GM21619 (cell line): ENCODE measurements at regions not wholly inside any gene's neighbourhood (a gene's known extent, or its start where the extent isn't known, plus 50 kb on each side); places are given as distances from the start of the nearest gene placed in this dataset.

ENCODE experiments used
- ATAC-seq: cut with Tn5 transposase; IDR thresholded peaks from one replicate; pipeline ENCODE4 v1.9.1; 2021; ENCODE audit not compliant: unreplicated experiment

DNA sequence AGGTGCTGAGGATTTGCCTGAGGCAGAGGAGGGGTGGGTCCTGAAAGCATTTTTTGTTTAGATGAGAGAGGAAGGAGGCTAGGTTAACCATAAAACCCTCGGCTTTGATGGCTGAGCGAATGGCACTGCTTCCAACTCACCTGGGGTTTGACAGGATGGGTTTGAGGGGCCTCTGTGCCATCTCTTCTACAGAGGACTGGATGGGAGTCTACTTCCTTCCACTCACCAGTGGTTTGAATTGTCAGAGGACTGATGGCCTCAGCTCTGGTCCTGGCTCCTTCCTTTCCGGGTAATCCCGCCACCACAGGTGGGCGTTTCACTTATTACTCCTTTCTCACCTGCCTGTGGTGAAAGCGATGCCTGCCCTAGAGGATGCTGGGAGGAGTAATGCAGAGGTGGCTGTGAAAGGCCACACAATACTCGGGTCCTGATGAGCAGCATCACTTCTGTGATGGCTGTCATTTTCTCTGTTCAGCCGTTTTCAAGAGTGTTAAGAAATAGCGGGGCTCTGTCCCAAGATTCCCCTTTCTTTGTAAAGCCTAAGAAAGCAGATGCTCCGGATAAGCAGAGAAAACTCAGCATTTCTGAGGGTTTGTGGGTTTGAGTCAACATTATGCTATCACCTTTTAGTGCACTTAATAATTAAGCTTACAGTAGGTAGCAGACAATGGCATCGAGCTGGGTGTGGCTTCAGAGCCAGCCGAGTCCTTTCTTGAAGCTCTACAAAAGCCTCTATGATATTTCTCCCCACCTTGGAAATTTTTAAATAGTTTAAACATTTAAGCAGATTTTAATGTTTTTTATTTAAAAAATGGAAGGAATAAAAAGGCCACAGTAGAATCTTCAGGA is 220.7 kb downstream of the HLX start:
- ATAC-seq = no peak

DNA sequence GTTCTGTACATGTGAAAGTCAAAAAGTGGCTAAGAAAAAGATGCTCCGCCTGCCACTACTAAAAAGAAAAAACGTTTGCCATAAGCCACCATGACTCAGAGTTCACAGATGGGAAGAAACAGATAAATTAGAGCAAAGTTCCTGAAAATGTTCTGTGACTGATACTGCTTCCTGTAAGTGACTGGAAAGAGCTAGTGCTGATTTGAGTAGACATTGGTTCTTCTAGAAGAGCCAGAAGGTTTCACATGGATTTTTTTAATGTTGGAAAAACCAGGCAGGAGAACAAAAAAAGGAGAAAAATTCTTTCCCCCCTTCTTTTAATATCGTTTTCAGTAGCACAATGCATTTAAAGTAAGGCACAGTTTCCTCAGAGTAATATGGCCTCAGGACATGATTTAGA is 221.4 kb downstream of the HLX start:
- no peak for ATAC-seq

DNA sequence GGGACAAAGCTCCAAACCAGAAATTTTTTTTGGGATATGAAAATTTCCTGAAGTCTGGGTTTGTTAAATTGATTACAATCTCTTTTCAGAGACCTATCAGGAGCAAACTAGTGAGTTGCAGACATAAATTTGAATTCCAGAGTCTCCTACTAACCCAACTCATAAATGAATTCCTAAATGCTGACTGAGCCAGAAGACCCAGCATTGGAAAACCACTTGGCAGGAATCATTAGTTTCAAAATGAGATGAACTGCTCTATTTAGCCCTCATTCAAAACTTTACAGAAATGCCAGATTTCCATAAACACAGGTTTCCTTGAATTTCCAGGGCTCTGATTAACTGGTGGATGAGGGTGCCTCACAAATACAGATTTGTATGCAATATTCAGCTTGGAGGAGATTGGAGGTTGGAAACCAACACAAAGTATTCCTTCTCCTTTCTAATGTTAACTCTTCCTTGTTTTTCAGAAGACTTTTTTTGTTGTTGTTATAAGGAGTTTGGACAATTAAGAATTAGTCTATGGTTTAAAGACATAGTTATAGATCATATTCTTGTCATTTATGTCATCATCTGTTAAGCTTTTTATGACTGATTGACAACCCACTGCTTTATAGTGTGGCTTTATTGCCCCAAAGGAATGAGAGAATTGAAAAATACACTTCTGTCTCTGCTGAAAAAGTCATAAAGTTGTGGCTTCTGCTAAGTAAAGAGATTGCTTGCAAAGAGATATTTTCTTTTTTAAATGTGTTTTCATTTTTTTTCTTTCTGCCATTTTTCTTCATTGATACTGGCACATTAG is 222.8 kb downstream of the HLX start:
- no peak for ATAC-seq

DNA sequence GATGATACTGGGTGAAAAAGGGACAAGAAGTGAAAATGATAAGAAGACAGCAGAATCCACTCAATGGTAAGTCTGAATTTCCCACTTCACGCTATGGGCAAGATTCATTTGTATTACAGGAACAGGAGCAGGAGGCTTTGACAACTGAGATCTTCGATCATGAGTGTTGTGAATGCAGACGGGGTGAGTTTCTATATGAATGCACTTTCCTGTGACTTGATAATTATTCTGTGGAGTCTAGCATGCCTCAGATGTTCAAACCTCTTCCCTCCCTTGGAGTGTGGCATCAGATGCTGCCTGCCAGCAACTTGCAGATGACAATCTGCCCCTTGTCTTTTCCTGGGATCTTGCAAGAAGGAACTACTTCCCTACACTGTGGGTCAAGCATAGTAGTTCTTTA is 225.4 kb downstream of the HLX start:
- no peak for ATAC-seq

DNA sequence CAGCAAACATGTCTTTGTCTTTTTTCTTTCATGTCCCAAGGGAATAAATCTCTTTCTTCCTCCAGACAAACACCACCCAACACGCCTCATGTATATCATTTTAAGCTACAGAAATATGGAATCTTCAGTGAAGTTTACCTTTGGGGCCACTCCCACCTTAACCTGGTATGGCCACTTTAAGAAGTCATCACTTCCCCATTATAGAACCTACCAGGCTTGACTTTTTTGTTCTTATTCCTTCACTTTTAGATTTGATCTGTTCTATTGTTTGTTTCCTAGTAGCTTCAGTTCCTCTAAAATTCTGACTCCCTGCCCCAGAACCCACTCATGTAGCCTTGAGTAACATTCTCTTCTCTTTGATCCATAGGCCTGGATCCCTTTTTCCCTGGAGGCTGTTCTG is 226.3 kb downstream of the HLX start:
- no peak for ATAC-seq

DNA sequence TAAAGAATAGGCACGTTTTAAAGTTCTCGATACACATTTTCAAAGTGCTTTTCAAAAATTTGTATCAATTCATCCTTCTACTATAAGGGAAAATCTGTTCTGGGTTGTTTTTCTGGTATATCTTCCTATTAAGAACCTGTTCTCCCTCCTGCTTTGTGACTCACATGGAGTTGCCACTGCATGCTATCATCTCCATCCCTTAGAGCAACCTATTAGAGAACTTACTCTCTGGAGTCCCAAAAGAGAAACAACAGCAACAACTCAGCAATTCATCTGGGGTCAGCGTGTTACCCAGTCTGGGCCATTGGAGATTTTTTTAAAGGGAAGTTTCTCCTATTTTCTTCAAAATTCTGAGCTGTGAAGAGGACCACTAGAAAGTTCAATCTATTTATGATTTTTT is 227.4 kb downstream of the HLX start:
- ATAC-seq = no peak

DNA sequence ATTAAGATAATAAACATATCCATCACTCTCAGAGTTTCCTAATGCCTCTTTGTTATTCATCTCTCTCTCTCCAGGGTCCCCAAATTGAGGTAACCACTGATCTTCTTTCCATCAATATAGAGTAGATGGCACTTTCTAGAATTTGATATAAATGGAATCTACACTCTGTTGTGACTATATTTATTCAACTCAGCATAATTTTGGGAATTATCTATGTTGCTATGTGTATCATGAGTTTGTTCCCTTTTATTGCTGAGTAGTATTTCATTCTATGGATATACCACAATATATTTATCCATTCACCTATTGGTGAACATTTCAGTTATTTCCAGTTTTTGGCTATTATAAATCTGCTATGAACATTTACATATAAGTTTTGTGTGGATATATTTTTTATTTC is 230.7 kb downstream of the HLX start:
- no peak for ATAC-seq

DNA sequence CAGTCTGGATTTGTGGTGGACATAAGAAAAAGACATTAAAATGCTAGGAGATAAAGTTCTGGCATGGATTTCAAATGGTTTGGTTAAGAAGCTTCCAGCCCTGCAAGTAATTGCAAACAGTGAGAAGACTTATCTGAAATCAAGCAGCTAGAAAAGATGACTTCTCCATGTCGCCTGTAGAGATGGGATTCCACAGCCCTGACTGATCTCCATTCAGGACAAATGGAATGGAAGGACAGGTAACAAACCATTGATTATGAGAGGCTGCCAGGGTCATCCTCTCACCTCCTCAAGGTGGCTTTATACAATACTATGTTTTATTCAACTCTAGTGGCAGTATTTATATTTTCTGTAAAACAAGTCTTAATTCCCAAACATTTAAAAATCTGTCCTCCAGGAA is 237.9 kb downstream of the HLX start:
- no peak for ATAC-seq

DNA sequence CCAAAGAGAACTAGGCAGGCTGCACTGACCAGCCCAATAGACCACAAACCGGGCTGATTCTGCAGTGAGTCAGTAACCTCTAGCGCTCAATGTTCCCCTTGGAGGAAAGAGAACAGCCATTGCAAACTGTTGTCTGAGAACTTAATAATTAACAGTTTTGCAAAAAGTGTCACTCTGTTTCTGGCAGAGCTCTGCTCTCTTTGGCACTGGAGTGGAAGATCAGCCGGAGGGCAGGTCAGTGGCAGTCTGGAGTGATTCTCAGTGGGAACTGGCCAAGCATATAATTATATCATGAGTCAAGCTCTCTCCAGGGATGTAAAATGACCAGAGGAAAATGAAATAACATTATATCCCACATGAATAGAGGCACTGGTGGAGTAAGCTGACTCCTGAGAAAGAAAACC is 238.3 kb downstream of the HLX start:
- ATAC-seq = no peak

DNA sequence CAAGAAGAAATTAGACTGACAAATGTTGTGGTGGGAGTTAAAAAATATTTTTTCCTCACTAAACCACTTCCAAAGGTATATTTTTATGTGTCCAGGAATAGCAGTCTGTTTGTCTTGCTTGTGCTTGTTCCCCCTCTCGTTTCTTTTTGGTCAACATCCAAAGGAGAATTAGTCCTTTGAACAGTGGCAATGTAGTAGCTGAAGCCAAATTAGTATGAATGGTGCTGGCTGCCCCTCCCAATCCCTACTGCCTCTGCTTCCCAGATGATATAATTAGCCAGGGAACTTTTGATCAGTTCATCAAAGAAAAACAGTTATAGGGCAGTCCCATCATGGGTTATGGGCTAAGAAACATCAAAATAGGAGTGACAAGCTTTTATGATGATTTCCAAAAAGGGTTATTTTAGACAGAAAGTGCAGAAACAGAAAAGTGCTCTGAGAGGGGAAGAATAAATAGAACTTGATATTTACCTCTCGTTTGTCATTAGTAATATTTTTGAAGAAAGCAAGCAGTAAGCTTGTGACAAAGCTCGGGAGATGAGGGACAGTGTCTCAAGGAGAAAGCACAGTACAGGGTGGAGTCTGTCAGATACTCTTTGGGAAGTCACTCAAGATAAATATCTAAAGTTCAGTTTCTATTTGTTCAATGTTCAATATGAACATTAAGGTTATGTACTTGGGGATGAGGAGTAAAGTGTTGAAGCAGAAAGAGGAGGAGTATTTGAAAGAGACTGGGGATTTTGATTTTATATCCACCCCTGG is 239.1 kb downstream of the HLX start:
- no peak for ATAC-seq

DNA sequence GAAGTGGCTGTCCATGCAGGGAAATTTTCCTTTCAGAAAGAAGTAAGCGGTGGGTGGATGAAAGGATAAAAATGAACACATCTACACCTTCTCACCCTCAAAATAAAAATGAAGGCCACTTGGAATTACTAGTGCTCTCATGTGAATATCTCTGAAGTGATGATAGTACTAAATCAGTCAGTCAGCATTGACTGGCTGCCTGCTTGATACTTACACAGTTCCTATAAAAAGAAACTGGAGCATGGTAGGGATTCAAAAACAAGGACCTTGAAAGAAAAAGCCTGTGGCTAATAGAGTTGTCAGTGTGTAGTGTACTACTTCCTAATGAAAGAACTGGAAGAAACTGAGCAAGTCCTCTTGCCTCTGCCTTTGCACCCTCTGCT is 239.7 kb downstream of the HLX start:
- ATAC-seq = no peak

DNA sequence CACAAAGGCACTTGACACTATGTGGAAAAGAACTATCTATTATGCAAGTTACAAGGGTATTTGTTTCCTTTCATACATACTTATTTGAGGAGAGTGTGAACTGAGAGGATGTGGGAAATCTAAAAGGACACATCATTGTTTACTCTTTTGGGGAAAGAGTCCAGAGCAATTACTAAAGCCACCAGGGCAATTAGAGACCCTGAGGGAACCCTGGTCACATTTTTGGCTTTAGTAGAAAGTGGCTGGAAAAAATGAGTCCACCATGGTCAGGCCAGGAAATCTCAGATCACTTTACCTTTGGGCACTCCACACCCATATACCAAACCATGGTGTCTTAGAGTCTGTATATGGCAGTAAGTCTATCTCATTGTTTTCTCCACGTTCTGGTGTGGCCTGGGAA is 243.3 kb downstream of the HLX start:
- no peak for ATAC-seq

DNA sequence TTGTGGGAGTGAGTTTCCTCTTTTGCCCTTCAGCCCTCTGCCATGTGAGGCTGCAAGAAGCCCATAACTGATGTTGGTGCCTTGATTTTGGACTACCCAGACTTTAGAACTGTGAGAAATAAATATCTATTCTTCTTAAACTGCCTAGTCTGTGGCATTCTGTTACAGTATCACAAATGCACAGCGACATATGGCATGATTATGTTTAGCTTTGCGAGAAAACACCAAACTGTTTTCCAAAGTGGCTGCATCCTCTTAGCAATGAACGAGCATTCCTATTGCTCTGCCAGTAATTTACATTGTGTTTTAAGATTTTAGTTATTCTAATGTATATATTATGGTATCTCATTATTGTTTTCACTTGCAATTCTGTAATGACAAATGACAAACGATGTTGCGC is 246.7 kb downstream of the HLX start:
- no peak for ATAC-seq

DNA sequence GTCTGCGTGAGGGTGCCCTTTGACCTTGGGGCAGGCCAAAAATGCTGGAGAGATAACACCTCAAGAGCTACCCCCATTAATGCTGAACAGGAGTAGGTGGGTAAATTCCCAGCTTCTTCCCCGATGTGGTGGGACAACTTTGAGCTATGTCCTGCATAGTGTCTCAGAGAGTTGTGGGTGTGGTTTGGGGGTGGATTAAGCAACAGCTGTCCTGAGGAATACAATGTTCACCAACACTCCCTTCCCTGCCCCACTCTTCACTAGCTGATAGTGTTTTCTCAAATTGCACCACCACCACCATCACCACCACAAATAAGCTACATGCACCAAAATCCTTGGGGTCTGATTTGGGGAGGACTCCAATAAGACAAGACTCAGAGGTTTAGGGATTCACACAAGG is 258.4 kb downstream of the HLX start:
- no peak for ATAC-seq

DNA sequence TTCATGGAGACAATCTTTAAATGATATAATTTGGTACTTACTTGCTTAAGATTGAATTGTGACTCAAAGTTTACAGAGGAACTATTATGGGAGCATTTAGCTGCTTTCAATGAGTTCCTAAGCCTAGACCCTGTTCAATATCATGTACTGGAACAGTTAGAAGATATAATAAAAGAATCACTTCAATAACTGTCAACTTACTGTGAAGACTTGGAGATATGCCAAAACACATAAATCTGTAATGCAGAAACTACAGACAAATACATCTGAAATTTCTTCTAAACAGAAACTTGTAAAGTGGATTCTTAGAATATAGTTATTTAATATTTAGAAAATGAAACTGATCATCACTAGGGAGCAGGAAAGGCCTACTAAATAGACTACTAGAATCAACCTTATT is 259.3 kb downstream of the HLX start:
- ATAC-seq = no peak

DNA sequence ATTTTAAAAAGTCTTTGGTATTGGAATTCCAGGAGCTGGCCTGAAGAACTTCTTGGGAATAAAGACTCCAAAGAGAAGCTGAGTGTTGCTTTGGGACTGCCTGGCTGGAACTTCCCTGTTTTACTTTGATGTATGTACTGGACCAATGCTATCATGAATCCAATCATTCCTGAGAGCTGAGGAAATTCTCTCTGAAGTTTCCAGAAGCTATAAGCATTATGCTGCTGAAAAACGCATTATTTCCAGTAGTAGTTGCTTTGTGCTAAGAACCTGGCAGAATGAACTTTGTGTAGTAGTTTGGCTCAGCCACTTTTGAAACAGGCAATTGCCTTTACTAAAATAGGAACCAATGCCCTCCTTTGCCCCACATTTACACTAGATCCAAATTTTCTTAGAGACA is 260.7 kb downstream of the HLX start:
- no peak for ATAC-seq

DNA sequence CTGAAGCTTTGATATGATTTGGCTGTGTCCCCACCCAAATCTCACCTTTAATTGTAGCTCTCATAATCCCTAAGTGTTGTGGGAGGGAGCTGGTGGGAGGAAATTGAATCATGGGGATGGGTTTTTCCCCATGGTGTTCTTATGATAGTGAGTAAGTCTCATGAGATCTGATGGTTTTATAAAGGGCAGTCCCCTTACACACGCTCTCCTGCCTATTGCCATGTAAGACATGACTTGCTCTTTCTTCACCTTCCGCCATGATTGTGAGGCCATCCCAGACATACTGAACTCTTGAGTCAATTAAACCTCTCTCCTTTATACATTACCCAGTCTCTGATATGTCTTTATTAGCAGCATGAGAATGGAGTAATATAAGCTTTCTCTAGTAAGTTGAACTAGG is 261.9 kb downstream of the HLX start:
- no peak for ATAC-seq

DNA sequence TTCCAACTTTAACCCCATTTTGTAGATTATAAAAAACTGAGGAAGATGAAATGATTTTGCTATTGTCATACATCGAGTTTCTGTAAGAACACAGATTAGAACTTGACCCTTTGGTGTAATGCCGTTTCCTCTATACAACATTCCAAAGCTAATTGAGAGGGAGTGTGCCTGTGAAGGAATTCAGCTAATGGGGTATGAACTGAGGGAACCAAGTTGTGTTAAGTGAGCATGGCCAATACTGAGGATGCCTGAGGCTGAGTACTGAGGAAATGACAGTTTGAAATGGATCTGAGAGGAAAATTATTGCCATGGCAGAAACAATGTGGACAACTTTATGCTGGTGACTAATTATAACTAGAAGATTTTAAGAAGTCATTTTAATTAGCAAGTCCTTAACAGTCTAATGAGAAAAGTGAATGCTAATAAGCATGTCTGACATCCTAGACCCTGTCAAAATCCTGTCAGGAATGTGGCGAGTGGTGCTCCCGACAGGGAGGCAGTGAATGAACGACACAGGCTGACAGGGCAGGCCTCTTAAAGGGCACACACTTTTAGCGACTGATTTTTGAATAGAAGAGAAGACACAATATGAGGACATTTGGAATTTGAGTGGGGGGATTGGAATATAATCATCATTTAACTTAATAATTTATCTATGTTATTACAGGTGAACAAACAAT is 262.5 kb downstream of the HLX start:
- ATAC-seq = no peak

DNA sequence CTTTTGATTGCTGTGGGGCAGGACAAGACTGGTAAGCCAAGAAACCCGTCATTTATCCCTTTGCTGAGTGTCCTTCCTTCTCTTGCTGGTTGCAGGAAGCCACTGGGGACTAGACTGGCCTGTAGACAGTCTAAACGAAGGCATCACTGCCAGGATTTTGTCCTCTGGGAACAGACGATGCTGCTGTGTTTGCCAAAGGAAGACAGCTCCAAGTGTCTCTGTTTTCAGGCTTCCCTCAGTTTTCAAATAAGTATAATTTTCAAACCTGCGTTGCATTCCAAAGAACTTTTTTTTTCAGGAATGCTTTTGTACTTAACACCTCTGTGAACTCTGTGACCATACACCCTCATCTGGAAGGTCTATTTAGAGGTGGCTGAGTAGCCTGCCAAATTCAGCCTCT is 269.4 kb downstream of the HLX start:
- no peak for ATAC-seq

DNA sequence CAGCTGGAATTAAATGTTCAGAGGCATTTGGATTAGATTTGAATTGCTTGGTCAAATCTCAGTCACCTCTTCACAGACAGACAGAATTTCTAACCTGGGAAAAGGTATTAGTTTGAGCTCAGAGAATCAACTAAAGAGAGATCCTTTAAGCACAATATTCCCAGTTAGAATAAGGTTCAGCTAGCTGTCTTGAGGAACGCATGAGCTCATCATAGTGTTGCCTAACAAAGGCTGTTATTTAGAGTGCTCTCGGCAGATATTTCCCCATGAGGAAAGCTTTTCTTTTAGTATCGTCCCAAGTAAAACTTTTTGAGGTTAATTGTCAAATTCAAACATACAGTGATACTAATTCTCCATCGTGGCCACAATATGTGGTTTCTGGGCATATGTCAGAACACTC is 269.9 kb downstream of the HLX start:
- ATAC-seq = no peak

DNA sequence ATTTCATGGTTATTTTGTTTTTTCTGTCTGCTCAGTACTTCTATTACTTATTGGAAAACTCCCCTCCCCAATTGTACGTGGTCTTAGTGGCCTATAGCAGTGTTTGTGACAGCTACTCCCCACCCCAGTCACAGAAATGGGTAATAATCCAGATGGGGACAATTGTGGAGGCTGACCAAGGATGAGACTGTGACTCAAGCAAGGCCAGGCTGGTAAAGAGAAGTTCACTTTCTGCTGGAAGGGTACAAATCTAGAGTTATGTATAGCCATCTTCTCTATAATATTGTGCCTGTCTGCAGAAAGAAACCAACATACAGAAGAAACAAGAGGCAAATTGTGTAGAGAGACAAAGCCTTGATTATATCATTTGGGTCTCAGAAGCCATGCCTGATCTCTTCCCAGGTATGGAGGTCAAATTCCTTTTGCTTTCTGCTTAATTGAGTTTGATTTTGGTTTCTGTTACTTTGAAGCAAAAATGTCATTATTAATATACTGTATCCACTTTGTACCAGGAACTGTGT is 270.4 kb downstream of the HLX start:
- ATAC-seq = no peak
